Hepatic stellate cell (primary cell): ENCODE measurements at regions not wholly inside any gene's neighbourhood (a gene's known extent, or its start where the extent isn't known, plus 50 kb on each side); places are given as distances from the start of the nearest gene placed in this dataset.

Experiments used
- DNase-seq: peaks from one replicate; pipeline ENCODE4 v3.0.0; 2011; ENCODE audit warnings: low spot score

DNA sequence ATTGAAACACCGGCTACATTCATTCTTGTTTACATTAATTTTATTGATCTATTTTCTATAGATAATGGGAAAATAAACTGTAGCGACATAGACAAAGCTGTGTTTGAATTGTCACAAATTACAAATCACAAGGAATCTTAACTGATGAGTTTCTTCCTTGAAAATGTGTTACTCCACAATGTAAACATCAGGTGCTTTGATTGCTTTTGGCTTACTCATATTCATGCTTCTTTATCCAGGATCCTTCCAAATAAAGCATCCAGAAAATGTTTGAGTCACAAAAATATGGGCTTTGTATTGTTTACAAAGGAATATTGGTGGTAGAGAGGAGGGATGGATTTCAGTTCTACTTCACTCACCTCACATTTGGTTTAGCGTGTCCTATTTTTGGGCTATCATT, 64.0 kb downstream of the BMP2 start:
- DNase-seq, result no peak

DNA sequence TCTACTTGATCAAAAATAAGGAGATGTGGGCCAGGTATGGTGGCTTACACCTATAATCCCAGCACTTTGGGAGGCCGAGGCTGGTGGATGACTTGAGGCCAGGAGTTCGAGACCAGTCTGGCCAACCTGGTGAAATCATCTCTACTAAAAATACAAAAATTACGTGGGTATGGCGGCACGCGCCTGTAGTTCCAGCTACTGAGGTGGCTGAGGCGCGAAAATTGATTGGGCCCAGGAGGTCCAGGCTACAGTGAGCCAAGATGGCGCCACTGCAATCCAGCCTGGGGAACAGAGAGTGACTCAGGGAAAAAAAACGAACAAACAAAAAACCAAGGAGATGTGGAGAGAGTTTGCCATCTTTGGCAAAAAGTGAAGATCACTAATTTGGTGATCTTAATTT, 65.3 kb downstream of the BMP2 start:
- no peak for DNase-seq

DNA sequence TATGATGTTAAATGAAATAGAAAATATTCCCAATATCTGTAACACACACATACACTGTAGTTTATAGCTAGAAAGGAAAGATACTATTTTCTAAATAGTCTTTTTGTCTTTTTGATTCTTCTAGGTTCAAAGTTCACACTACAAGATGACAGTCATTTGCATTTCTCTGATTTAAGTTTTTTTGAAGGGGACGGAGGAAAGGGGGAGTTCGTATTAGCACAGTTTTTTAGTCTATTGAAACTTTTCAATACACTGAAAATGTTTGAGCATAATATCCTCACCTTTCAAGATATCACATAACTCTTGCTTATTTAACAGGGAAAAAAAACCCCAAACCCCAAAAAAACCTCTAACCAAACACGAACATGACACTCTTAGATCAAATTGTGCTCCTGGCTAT, 68.1 kb downstream of the BMP2 start:
- DNase-seq, result no peak

DNA sequence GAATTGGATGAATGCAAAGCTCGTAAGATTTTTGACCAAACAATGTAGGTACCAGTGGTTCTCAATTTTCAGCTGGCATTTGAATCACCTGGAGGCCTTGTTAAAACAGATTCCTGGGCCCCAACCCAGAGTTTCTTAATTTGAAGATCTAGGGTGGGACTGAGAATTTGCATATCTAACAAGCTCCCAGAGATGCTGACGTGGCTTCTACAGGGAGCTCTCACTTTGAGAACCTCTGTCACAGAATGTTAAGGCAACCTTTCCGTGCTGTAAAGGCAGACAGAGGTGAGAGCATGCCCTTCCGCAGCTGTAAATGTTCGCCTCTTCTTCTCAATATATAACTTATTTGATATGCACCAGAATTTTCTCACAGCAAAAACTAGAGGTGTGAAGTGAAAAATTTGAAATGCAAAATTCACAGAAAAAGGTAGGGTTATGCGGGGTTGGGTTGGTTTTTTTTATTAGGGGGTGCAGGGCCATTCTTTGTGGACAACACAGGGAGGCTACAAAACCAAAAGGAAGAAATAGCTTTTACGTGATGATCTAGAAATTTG, 69.4 kb downstream of the BMP2 start:
- DNase-seq, result no peak

DNA sequence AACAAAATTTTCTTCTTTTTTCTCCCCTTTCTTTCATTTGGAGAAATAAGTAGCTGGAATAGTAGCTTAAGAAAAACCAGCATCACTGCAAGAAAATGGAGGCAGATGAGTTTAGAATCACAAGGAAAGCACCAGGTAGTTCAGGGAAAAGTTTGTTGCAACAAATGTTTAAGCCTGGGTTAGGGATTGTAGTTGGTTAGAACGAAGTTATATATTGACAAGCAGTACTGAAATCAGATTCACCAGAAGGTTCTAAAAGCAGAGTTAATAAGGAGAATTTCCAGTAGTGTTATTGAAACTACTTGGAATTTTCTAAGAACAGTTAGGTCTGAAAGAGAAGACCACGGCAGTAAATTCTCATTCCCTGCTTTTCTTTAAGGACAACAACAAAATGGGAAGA, 70.2 kb downstream of the BMP2 start:
- no peak for DNase-seq

DNA sequence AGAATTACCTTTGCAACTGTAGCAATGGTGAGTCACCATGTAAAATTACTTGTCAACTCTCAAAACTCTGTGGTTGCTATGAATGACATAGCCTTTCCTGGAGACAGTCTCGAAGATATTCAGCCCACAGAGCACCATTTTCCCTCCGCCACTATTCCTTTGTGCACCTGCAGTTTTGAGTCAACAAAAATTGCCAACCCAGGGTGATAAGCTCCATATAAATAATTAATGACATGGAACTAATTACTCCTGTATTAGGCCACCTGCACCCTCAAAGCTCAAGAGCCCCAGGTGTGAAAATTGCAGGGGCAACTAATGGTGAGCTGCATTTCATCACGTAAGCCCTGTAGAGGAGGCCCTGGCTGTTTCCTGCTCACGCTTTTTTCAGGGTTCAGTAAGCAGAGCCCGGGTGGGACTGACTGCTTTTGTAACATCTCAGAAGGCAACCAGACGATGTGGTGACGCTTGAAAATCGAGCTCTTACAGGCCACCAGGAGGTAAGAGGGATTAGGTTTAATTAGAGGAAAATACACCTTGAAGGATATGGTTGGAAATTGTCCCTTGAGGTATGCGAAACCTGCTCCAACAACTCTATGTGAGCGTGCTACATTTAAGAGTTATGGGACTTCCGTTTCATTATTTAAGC, 70.8 kb downstream of the BMP2 start:
- no peak for DNase-seq

DNA sequence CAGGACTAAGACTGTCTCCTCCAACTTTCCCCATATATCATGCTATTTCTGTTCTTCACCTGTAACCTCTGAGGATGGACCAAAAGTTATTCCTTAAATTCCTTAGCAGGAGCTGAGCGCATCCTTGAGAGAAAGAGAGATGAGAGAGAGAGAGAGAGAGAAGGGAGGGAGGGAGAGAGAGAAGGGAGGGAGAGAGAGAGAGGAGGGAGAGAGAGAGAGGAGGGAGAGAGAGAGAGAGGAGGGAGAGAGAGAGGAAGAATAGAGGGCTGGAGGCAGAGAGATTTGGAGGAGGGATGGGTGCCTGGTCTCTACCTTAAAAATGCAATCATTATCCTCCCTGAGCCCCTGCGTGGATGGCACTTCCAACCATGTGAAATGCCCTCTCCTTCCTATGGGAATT, 73.6 kb downstream of the BMP2 start:
- DNase-seq, result no peak

DNA sequence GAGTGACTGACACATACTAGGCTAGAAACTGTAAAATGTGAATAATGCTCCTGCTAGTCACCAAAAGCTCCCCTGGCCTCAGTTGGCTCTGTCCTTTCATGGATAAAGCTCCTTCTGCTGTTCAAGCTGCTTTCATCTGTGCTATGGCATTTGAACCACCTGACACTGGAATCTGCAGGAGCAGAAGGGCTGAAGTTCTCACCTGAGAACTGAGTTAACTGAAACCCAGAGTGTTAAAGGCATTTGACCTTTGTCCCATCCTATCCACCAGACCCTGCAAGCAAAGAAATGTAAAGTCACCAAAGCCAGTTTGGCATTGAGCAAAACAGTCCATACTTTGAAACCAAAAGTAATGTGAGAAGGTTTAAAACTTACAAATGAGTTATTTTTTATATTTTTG, 77.7 kb downstream of the BMP2 start:
- no peak for DNase-seq

DNA sequence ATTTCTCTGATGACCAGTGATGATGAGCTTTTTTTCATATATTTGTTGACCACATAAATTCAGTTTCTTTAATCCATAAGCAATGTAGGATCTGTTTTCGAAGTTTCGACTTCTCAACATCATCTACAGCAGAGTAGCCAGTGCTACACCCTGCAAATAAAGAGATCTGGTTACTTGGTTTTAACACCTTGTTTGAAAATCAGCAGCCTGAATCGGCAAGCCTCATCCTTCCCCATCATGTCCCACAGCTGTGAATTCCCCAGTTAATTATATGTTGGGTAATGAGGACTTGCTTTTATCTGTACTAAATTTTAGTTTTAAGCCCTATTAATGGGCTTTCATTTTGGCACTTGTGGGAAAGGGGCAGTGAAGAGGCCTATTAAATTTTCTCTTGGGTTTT, 80.6 kb downstream of the BMP2 start:
- no peak for DNase-seq

DNA sequence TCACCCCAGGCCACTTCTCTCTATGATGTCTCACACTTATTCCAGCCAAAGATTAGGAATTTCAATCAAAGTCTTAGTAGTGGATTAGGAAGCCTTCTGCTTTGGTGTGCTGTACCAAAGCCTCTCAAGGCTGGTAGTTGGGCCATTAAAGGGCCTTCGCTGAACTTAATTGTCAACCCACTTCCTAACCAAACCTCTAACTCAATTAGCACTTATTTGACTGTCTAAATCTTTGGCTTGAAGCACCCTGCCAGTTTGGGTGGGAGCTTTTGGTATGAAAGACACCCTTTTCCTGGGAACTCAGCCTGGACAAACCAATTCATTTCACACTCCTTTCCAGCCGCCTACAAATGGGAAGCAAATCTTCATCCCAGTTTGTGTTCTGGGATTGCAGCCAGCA, 81.5 kb downstream of the BMP2 start:
- no peak for DNase-seq

DNA sequence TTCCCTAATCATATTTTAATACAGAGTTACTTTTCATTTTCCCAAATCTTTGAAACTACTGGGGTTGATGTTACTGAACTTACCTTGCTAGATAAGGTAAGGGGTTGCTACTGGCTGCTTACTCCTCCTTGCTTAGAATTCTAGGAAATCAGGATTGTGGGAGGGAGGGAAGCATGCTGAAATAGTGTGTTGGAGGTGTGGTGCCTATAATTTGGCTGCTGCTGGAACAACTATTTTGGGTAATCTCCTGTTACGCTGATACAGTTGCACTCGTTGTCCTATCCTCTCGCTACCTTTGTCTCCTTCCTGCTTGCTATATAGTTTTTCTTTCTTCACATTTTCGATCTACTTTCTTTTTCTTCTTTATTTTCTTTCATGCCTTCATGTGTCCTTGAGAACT, 83.7 kb downstream of the BMP2 start:
- no peak for DNase-seq

DNA sequence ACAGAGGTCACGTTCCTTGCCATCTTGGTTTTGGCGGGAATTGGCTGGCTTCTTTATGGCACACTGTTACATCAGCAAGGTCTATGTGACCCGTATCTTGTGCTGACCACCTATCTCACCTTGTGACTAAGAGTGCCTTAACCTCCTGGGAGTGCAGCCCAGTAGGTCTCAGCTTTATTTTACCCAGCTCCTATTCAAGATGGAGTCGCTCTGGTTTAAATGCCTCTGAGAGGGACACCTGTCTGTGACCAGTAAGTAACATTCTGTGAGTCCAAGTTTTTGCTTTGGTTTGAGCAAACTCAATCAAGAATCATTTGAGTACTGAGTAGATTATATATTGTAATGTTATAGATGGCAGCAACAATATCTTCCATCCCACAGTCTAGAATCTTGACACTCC, 85.0 kb downstream of the BMP2 start:
- no peak for DNase-seq

DNA sequence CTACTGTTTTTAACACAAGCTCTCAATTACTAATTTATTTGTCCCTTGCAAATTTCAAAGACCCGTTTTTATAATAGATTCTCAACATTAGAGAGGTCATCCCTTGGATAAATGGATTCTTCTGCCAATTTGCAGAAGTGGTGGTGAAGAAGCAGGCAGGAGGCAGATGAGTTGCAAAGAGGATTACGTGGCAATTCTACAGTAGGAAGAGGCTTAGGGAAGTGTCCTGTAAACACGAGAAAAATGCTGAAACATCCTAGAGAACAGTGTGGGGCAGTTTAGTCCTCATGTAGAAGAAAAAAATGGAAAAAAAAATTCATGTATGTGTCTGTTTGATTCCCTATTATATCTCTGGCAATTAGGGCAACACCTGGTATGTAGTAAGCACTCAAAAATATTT, 87.6 kb downstream of the BMP2 start:
- no peak for DNase-seq

DNA sequence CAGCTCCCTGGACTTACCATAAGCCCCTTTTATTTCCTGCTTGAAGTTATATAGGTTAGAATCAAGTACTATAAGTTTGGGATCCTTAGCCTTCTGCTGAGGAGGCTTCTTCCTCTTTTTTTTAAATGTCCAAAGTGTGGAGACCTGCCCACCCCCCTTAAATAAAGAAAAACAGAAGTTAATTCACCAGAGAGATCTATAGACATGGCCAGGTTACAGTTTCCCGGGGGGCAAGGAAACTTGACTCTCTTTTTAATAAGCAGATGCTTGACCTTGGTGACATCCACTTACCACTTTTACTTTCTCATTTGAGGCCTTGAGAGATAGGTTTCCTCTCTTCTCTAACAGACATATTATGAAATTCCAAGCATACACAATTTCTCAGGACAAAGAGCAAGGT, 88.3 kb downstream of the BMP2 start:
- no peak for DNase-seq

DNA sequence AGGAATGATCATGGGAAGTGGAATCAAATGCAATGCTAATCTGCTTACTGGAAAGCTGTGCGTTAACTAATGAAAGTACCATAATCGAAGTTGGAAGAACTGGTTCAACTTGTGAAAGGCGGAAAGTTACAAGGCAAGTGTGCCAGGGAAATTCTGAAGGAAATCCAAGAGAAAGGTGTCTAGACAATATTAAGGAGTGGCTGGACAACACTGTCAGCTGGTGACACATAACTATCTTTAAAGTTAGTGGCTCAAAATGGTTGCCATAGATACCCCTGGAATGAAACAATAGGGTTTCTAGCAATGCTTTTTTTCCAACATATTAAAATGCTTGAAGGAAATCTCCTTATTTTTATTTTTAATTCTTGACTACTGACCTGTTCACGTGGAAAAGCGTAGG, 90.4 kb downstream of the BMP2 start:
- DNase-seq, result no peak

DNA sequence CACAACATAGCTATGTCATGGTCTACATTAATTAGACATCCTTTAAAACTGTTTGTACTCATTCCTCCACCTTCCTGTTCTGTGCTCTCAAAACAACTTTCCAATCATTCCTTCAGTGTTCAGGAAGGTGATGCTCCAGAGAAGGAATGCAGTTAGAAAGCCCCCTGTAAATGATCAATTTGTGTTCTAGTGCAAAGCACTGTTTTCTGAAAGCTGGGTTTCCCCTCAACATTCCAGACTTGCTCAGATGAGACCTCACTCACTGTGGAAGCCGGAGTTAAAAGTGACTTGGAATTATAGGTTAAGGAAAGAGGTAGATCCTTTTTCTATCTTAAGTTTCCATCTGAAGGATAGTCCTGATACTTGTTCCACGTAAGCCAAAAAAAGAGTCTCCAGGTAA, 95.9 kb downstream of the BMP2 start:
- no peak for DNase-seq

DNA sequence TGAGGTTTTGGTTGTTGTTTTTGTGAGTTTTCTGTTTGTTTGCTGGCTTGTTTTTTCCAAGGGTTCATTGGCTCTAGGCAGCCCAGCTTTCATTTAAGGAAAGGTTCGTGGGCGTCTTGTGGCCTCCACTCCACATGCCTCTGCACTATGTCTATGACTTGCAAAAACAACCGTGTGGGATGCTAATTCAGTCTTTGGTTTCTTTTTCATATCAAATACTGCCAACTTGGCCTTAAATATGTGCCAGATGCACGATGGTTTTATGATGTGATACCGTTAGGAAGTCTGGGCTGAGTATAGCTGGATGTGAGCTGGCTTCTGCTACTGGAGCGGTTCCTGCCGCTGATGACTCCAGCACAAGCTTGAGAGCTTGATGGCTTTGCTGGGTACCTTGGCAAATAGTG, 96.3 kb downstream of the BMP2 start:
- no peak for DNase-seq

DNA sequence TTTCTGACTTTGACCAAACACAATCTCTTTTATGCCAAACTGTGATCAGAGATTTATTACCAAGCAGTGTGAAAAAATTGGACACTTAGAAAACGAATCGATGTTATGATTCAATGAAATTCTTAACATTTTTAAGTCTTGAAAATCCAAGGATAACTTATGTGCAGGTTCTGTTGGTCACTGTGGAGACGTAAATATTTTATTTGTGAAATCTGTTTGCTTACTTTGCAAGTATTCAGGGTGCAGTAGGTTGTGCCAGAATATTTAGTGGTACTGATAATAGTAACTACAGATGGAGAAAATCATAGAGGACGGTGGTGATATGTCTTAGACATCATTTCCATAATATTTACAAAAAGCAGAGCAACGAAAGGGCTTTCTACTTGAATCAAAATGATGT, 97.3 kb downstream of the BMP2 start:
- no peak for DNase-seq

DNA sequence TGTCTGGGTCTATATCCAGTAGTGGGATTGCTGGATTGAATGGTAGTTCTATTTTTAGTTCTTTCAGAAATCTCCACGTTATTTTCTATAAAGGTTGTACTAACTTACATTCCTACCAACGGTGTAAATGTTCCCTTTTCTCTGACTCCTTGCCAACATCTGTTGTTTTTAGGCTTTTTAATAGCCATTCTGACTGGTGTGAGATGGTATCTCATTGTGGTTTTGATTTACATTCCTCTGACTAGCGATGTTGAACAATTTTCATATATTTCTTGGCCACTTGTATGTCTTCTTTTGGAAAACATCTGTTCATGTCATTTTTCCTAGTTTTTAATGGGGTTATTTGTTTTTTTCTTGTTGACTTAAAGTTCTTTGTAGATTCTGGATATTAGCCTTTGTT, 99.3 kb downstream of the BMP2 start:
- DNase-seq, result no peak

DNA sequence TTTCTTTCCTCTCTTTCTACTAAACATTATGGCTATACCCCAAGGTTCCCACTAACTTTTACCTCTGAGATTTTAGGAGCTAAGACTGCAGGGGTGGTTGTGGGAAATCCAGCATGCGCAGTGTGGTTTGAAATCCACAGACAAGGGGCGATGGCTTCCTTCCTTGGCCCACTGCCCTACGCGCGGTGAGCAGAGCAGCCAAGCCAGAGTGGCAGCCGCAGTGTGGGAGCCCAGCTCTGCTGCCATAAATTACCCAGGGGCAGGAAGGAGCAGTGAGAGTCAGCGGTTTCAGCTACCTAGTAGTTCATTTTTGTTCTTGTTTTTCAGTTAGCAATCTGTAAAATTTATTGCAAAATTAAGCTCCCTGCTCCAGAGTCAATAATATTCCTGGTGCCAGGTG, 101.4 kb downstream of the BMP2 start:
- DNase-seq, result no peak

DNA sequence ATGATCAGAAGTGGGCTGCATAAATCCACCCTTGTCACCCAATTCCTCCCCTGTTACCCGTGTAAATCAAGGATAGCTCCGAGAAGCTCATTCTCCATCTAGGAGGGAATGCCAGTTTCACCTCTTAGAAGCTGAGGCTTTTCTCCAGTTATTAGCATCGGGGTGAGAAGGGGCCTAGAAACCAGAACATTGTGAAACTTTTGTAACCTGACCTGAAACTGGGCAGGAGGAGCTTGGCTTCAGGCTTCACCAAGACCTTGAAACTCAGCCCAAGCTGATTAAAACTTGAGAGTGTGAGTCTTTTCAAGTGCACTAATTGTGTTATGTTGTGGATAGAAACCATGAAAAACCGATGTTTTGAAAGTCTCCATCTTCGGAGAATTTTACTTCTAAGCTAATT, 103.1 kb downstream of the BMP2 start:
- DNase-seq, result no peak

DNA sequence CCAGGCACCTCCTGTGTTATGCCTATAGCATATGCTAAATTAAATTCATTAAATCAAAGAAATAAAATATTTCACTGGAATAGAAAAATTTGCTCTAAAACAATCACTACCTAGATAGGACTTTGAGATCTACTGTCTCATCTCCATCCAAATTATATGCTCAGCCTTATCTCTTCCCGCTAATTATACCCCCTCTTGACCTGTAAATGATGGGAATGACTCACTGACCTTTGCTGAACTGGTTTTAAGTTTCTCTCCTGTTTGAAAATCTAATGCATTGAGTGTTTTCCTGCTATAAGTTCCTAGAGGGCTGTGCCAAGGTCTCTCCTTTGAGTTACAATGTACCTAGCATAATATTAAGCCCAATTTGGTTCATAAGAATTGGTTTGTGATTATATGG, 110.1 kb downstream of the BMP2 start:
- DNase-seq, result no peak

DNA sequence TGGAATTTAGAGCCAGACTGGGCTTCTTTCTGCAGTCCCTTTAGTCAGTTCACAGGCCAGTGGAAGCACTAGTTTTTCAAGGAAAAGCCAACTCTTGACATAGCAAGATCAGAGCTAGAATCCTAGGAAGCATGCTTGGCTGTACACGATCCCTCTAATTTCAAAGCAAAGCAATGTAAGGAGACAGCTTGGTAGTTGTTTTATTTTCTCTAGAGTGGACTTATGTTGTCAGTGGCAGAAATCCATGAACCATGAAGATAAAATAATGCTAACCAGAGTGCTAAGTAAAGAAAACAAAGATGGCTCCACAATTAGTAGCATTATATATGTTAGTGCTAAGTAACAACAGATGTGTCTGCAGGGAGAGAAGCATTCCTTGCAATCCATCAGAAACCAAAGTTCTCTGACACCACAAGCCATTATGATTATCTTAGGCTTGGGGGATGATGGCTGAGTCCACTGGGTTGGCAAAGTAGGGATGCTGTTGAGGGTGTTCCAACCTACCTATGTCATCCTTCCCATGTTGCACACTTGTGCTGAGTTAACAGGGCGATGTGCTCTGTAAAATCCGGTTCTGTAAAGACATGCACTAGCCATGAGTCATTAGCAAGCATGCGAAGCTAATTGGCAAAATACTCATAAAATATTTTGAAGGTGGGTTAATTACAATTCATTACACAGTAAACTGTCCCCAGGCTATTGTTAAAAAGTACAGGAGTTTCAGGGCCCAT, 115.2 kb downstream of the BMP2 start:
- no peak for DNase-seq

DNA sequence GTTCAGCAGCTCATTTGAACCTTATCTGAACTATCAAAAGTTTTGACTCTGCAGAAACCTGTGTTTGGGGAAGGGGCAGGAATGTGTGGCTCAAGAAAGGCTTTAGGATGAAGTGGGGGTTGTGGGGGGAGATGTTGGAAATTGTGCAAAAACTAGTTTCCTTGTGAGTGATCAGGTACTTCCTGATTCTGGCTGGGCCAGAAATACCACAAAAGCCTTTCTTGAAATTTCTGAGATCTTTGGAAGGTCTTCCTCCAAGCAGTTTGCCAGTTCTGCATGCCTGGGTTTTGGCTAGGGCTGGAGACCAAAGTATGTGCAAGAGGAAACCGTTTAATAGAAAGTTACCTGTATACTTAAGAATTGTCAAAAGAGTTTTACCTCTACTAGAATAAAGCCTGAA, 116.6 kb downstream of the BMP2 start:
- no peak for DNase-seq
